ENCODE measurements at regions not wholly inside any gene's neighbourhood (a gene's known extent, or its start where the extent isn't known, plus 50 kb on each side); places are given as distances from the start of the nearest gene placed in this dataset.

DNA sequence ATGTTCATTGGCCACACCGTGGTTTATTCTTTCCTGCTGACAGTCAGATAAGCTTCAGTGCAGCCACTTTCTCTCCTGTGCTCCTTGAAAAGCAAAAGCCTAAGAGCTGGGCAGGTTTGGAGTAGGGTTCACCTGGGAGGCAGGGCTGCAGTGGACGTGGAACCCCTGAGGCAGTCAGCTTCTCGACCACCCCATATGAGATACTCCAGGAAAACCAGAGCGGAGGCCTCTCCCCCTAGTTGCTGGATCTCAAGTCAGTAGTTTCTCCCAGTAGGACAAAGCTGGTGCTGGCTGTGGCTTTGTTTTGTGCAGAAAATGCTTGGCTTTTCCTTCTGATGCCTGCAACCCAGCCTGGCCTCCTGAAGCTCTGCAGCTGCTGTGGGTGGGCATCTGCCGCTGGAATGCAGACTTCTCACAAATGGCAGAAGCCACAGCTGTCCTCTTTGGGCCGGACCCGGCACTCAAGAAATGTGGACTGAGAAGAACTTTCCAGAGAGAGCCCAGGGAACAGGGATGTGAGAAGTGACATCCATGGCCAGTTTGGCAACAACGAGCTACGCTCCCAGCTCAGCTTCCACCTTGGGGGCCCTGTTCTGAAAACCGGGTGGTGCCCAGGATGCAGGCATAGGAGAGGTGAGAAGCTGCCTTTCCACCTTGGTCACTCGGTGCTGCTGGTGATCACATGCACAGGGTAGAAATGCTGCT, 276.6 kb upstream of the TCERG1L start:
- TF ChIP-seq, protein P1, sequence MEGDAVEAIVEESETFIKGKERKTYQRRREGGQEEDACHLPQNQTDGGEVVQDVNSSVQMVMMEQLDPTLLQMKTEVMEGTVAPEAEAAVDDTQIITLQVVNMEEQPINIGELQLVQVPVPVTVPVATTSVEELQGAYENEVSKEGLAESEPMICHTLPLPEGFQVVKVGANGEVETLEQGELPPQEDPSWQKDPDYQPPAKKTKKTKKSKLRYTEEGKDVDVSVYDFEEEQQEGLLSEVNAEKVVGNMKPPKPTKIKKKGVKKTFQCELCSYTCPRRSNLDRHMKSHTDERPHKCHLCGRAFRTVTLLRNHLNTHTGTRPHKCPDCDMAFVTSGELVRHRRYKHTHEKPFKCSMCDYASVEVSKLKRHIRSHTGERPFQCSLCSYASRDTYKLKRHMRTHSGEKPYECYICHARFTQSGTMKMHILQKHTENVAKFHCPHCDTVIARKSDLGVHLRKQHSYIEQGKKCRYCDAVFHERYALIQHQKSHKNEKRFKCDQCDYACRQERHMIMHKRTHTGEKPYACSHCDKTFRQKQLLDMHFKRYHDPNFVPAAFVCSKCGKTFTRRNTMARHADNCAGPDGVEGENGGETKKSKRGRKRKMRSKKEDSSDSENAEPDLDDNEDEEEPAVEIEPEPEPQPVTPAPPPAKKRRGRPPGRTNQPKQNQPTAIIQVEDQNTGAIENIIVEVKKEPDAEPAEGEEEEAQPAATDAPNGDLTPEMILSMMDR (IDR thresholded peaks at IDR 0.05), result no peak
- CTCF ChIA-PET, result no interaction called here
- Mint-ChIP-seq H3K27me3 (peaks cover 3% of the 10 kb centered on the region), H3K4me1 (ENCODE audit: low read depth) (no peaks in the 10 kb centered on the region), H3K4me3 (no peak overlapping the region), H3K27ac (no peak overlapping the region), H3K9me3 (no peaks in the 10 kb centered on the region), H3K36me3 (ENCODE audit: low read depth) (no peaks in the 10 kb centered on the region)
- ATAC-seq, result no peak
- no peak for DNase-seq
- POLR2A ChIA-PET, result no interaction called here
- intact Hi-C loops (cut with micrococcal nuclease), result no loop called here

DNA sequence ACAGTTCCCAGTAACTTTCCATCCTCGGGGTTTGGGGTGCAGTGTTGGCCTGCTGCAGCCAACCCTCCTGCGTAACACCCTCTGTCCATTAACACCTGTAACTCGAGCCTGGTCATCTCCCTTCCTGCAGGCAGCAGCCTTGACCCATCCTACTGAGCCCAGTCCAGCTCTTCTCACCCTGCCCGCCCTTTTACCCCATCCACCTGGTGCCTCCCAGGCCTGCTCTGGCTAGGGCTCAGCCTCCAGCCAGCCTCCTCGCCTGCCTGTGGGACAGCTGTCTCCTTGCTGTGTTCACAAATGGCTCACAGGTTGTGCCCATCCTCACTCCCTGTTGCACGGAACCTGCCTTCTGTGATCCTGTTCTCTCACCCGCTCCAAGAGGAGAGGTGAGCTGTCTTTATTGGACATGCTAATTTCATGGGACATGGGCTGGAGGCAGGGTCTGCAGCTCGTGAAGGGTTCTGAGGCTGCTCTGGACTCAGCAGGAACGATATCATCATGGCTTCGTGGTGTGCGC, 277.2 kb upstream of the TCERG1L start:
- peaks cover 3% of the 10 kb centered on the region for H3K27me3 Mint-ChIP-seq
- H3K36me3 Mint-ChIP-seq (ENCODE audit: low read depth), result no peaks in the 10 kb centered on the region
- no peaks in the 10 kb centered on the region for H3K4me1 Mint-ChIP-seq (ENCODE audit: low read depth)
- TF ChIP-seq, protein P1 (IDR thresholded peaks at IDR 0.05), result no peak
- no peak for ATAC-seq
- ChIA-PET POLR2A (no interaction called here), CTCF (no interaction called here)
- H3K4me3 Mint-ChIP-seq, result no peak overlapping the region
- H3K9me3 Mint-ChIP-seq, result no peaks in the 10 kb centered on the region
- intact Hi-C loops (cut with micrococcal nuclease), result no loop called here
- H3K27ac Mint-ChIP-seq, result no peak overlapping the region
- DNase-seq, result no peak

DNA sequence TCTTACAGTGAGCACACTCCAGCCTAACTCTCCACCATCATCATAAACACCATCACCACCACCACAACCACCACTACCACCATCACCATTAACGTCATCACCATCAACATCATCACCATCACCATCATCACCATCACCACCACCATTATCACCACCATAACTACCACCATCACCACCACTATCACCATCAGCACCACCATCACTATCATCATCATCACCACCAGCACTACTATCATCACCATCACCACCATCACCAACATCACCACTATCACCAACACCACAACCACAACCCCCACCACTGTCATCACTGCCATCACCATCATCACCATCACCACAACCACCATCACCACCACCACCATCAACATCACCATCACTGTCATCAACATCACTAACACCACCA, 279.0 kb upstream of the TCERG1L start:
- ATAC-seq (no peak), DNase-seq (no peak)
- H3K4me3 Mint-ChIP-seq, result no peak overlapping the region
- intact Hi-C loops (cut with micrococcal nuclease), result no loop called here
- no peaks in the 10 kb centered on the region for H3K36me3 Mint-ChIP-seq (ENCODE audit: low read depth)
- no peaks in the 10 kb centered on the region for H3K9me3 Mint-ChIP-seq
- TF ChIP-seq, protein P1 (IDR thresholded peaks at IDR 0.05), result no peak
- H3K27me3 Mint-ChIP-seq, result peaks cover 3% of the 10 kb centered on the region
- POLR2A ChIA-PET, result no interaction called here
- CTCF ChIA-PET, result no interaction called here
- H3K27ac Mint-ChIP-seq, result no peak overlapping the region
- H3K4me1 Mint-ChIP-seq (ENCODE audit: low read depth), result no peaks in the 10 kb centered on the region

DNA sequence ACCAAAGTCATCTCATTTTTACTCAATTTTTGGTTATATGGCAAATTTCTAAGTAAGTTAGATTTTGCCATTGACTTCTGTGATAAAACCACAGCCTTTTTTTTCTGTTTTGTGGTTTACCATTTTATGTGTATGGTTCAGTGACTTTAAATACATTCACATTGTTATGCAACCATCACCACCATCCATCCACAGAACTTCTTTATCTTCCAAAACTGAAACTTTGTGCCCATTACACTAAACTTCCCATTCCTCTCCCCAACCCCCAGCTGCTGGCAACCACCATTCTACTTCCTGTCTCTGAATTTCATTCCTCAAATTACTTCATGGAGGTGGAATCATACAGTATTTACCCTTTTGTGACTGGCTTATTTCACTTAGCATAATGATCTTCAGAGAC, 280.4 kb upstream of the TCERG1L start:
- intact Hi-C loops (cut with micrococcal nuclease), result no loop called here
- no peak for ATAC-seq
- no peak overlapping the region for H3K4me3 Mint-ChIP-seq
- ChIA-PET CTCF (no interaction called here), POLR2A (no interaction called here)
- H3K27me3 Mint-ChIP-seq, result no peaks in the 10 kb centered on the region
- TF ChIP-seq, protein P1 (IDR thresholded peaks at IDR 0.05), result no peak
- H3K4me1 Mint-ChIP-seq (ENCODE audit: low read depth), result no peaks in the 10 kb centered on the region
- H3K27ac Mint-ChIP-seq, result no peak overlapping the region
- no peaks in the 10 kb centered on the region for H3K36me3 Mint-ChIP-seq (ENCODE audit: low read depth)
- no peaks in the 10 kb centered on the region for H3K9me3 Mint-ChIP-seq
- DNase-seq, result no peak

DNA sequence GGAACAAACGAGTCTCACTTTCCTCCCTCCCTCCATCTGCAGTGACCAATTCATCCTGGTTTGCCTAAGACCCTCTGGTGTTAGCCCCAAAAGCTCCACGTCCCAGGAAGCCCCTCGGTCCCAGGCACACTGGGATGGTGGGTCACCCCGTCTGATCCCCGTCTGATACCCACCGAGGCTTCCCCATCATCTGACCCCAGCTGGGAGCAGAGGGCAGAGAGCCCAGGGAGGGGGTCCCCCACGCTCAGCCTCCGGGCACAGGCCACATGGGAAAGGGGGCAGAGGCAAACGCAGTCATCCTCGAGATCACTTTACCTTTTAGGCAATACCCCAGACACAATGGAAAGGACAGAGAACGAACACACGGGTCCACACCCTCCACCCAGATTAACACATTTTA, 291.6 kb upstream of the PPP2R2D start:
- DNase-seq, result no peak
- H3K9me3 Mint-ChIP-seq, result peaks cover 13% of the 10 kb centered on the region
- intact Hi-C loops (cut with micrococcal nuclease), result no loop called here

More for the DNA sequence above, 291.6 kb upstream of the PPP2R2D start:
- Mint-ChIP-seq H3K4me1 (ENCODE audit: low read depth) (no peaks in the 10 kb centered on the region), H3K36me3 (ENCODE audit: low read depth) (no peaks in the 10 kb centered on the region), H3K4me3 (no peak overlapping the region), H3K27ac (no peak overlapping the region), H3K27me3 (peaks cover 3% of the 10 kb centered on the region)
- TF ChIP-seq, protein P1 (IDR thresholded peaks at IDR 0.05), result no peak
- no peak for ATAC-seq
- CTCF ChIA-PET, result no interaction called here
- POLR2A ChIA-PET, result no interaction called here
